GM12873 (cell line): ENCODE measurements at regions not wholly inside any gene's neighbourhood (a gene's known extent, or its start where the extent isn't known, plus 50 kb on each side); places are given as distances from the start of the nearest gene placed in this dataset.

Experiments used
- TF ChIP-seq, protein P1 (sequence below): IDR thresholded peaks from 2 replicates; pipeline ENCODE4 v1.5.1; 2012; ENCODE audit warnings: low read depth, mild to moderate bottlenecking, moderate library complexity, low read length, control low read depth; ENCODE audit not compliant: insufficient read depth; ENCODE audit errors: missing control alignments

DNA sequence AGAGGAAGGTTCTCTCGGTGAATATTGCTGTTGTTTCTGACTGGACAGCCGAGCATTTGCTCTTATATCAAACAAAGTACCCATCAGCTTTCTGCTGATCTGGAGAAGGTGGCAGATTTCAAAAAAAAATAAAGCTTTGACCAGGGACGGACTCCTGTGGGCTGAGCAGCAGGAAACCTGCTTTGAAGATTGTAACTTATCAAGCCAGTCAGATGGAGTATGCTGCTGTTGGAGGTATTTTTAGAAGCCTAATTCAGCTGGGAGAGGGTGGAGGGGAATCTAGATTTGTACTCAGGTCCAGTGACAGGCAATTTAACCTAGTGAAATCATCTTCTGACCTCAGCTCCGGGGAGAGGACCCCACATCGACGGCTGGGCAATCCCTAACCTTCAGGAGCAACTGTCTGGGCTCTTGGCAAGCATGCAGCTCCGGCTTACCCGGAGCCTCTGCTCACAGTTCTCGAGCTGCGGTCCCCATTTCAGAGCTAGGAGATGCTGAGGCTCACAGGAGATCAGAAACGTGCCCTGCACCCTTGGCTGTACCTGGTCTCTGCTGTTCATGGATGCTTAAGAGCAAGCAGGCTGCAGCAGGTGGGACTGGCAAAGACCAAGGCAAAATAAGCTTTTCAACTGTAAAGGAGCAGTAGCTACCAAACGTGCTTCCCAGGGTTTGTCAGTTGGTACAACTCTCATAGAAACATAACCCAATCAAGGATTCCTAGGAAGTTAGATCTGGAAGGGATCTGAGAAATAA, 89.3 kb upstream of the ST8SIA2 start:
- TF ChIP-seq, protein P1, sequence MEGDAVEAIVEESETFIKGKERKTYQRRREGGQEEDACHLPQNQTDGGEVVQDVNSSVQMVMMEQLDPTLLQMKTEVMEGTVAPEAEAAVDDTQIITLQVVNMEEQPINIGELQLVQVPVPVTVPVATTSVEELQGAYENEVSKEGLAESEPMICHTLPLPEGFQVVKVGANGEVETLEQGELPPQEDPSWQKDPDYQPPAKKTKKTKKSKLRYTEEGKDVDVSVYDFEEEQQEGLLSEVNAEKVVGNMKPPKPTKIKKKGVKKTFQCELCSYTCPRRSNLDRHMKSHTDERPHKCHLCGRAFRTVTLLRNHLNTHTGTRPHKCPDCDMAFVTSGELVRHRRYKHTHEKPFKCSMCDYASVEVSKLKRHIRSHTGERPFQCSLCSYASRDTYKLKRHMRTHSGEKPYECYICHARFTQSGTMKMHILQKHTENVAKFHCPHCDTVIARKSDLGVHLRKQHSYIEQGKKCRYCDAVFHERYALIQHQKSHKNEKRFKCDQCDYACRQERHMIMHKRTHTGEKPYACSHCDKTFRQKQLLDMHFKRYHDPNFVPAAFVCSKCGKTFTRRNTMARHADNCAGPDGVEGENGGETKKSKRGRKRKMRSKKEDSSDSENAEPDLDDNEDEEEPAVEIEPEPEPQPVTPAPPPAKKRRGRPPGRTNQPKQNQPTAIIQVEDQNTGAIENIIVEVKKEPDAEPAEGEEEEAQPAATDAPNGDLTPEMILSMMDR: no peak

DNA sequence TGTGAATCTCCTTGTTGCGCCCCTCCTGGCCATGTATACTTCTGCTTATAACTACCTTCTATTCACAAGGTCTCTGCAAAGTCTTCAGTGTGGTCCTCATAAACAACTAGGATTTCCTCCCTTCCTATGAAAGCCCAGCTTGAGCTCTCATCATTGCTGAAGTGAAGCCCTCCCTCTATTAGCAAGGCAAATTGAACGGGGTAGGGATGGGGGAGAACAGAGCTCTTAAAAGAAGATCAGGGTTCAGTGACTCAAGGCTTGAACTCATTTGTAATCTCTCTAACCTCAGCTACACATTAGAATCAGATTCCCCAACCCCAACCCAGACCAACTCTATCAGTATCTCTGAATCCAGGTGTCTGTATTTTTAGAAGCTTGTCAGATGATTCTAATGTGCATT, 88.3 kb upstream of the ST8SIA2 start:
- TF ChIP-seq, protein P1: no peak

DNA sequence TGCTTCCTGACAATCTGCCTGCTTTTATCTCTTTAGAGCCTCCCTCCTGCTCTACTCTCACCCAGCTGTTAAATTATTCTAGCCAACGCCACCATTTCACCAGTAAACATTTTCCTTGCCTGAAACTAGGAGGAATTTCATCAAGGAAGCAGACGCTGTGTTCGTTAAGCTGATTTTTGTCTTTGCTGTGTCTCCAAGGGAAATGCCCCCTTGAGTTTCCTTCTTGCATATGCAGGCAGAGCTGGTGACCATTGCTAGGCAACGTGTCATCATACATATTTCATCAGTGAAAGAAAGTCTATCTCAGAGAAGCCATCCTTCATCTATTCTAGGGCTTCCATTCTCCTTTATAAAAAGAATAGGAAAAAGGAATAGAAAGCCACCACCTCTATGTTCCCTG, 87.0 kb upstream of the ST8SIA2 start:
- TF ChIP-seq, protein P1: no peak

DNA sequence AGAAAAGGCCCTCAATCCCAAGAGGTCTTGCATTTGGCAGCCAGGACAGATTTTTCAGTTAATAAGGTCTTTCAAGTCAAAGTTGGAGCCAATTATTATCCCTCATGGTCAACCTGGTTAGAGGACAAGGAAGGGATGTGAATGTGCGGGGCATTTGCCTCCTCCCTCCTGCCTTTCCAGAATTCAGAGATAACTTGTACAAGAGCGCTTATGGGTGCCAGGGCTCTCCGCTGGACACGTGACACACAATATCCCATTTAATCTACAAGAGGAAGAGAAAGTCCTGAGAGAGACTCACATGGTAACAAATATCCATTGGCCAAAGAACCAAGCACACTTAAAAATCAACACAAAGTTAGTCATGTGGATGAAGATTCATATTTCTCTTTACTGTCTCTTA, 78.5 kb upstream of the ST8SIA2 start:
- TF ChIP-seq, protein P1: no peak

DNA sequence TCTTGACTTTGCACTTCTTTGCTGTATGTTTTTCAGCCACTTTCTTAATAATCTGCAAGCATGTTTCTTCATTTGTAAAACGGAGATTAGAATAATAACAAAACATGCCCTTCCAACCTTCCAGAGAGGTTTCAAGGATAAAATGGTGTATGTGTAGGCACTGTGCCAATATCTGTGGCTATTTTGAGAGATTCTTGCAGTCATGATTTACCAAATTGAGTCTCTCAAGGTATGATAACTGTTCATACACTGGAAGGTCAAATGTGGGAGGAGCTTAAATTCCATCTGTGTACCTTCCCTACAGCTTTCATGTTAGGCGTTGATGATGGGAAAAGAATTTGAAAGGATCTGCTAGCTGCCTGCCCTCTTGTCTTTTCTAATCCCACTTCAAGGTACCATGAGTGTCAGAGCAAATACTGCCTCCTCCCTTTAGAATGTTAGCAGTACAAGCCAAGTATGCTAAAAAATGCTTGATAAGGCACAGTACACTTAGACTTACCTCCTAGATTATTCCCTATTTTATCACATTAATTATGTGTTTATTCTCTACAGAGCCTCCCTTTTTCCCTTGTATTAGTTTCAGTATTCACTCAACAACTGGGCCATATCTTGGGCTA, 78.0 kb upstream of the ST8SIA2 start:
- TF ChIP-seq, protein P1: no peak

DNA sequence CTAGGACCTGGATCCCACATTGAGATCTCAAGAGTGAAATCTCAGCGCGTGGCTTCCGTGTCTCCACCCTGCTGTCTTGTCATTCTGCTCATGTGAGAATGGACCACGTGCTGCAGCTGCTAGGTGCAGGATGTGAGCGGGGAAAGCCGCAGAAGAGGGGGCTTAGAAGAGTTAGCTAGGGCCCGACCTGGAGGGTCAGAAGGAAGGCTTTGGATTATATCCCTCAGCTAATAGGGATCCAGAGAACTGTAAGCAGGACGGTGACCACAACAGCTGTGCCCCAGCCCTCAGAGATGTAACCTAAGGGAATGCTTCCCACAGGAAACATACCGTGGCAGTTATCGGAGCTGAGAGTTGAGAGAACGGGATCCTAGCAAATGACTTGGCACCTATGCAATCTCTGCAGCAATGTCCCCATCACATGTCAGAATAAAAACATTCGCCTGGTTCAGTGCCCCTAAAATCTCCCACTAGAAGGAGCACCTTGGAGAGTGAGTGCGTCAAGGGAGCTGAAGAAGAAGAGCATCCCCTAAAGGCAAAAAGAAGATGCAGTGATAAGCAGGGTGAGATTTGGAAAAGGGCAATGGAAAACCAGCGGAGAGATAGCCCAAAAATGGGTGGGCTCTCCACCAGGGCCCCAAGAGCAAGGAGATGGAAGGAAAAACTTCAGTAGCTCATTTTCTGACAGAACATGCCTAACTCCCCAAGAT, 76.9 kb upstream of the ST8SIA2 start:
- TF ChIP-seq, protein P1: no peak

DNA sequence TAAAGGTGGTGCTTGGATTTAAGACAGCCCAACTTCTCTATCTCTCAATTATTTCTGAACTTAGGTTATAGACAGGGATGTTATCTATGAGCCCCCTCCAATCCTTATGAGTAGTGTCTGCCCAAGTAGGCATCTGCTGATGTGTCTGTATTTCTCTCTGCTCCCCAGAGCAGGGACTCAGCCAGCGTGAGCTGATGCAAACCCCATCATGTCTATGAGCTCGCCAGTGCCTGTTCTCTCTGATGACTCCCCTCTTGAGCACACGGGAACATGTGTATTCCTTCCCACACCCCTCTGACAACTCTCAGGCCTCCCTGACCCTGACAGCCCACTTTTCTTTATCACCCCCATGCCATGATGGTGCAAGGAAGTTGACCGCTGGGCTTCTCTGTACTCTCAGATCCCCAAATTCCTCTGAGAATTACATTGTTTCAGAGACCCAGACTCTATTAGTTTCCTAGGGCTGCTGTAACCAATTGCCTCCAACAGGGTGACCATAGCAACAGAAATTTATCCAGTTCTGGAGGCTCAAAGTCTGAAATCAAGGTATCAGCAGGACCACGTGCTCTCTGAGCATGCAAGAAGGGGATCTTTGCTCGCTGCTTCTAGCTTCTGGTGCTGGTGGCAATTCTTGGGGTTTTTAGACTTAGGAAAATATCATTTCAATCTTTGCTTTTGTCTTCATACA, 73.5 kb upstream of the ST8SIA2 start:
- TF ChIP-seq, protein P1: no peak
